ENCODE measurements at regions not wholly inside any gene's neighbourhood (a gene's known extent, or its start where the extent isn't known, plus 50 kb on each side); places are given as distances from the start of the nearest gene placed in this dataset.
"Not testable (repeated sequence)": the region's sequence is repeated elsewhere in the genome, so short reads cannot be mapped to it uniquely, and the experiment has no call there.

DNA sequence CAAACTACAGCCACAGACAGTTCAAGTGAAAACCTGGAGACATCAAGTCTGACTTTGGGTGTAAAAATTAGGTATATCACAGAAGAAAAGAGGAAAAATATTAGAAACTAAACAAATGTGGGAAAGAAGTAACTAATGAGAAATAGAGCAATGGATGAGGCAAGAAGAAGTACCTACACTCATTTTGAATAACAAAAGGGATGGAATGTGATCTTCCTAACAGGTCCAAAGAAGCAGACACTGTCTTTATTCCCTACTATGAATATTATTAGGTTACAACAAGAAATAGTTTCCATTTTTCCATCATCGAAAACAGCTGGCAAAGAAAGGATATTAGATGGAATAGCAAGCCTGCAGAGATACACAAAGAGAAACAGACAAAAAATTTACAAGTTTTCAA lies 486.3 kb upstream of the FSHR start:
- no peak overlapping the region for H3K27ac ChIP-seq
- TF ChIP-seq, protein P1, sequence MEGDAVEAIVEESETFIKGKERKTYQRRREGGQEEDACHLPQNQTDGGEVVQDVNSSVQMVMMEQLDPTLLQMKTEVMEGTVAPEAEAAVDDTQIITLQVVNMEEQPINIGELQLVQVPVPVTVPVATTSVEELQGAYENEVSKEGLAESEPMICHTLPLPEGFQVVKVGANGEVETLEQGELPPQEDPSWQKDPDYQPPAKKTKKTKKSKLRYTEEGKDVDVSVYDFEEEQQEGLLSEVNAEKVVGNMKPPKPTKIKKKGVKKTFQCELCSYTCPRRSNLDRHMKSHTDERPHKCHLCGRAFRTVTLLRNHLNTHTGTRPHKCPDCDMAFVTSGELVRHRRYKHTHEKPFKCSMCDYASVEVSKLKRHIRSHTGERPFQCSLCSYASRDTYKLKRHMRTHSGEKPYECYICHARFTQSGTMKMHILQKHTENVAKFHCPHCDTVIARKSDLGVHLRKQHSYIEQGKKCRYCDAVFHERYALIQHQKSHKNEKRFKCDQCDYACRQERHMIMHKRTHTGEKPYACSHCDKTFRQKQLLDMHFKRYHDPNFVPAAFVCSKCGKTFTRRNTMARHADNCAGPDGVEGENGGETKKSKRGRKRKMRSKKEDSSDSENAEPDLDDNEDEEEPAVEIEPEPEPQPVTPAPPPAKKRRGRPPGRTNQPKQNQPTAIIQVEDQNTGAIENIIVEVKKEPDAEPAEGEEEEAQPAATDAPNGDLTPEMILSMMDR (conservative IDR thresholded peaks at IDR 0.05), result no peak

DNA sequence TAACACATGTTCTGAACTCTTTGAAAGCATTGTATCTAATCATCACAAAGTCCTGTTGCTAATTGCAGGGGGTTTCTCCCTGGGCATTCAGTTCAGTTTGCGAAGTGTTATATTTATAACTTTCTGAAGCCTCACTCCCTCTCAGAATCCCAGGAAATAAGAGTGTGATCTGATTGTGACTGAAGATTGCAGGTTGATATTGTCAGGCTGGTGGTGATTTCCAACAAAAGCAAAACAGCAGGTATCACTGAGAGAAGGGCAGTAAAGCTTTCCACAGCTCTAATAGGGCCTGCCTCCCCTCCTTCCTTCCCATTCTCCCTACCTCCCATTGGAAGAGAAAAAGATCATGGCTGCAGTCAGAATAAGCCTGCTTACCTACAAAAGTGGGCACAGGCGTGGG lies 466.7 kb upstream of the FSHR start:
- TF ChIP-seq, protein P1 (conservative IDR thresholded peaks at IDR 0.05), result no peak

DNA sequence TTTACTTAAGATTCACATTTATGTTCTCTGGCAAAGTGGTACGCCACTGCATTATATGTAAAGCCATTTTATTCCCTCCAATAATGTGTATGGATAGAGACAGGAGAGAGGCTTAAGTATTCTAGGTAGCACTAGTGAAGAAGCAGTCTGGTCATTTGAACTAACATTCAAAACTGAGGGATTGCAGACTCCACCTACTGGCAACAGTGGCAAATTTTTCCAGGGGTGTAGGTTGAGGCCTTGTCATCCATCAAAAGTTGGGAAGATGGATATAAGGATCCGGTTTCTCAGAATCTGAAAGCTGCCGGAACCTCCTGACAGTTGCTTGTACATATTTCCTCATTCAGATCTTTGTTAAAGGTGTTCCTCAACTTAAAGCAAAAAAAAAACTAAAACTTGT lies 465.5 kb upstream of the FSHR start:
- no peak overlapping the region for H3K27ac ChIP-seq
- TF ChIP-seq, protein P1 (conservative IDR thresholded peaks at IDR 0.05), result peak; percentile 53

More for the DNA sequence above, 466.7 kb upstream of the FSHR start:
- no peak overlapping the region for H3K27ac ChIP-seq

DNA sequence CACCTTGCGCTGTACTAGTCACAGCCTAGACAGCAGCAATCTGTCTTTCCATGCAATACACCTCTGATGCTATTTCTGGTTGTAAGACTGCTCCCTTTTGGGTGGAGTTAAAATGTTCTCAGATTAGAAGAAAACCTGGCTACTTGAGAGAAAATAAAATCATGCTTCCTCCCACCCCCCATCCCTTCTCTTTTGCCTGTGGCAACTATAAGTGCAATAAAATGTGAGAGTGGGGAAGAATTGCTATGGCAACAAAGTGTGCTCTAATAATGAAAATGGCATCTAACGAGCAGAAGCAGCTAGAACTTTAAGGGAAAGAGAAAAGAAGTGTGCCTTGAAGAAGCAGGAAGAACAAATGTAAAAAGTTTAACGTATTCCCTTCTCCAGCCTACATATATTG lies 464.2 kb upstream of the FSHR start:
- TF ChIP-seq, protein P1 (conservative IDR thresholded peaks at IDR 0.05), result no peak
- no peak overlapping the region for H3K27ac ChIP-seq

DNA sequence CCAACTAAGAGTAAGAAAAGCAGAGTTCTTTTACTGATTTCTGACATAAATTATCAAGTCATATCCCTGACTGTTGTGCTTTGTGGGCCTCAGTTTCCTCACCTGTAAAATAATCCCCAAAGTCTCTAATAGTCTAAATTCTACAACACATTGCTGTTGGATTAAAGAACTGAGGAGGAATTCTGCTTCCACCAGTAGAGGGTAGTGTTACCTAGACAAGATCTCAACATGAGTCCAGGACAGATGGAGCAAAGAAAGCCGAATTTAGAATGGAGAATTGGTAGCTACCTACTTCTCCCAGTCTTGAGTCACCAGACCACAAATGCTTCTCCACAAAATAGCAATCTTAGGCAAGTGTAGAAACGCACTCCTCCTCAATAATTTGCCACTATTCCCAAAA lies 462.5 kb upstream of the FSHR start:
- no peak overlapping the region for H3K27ac ChIP-seq
- TF ChIP-seq, protein P1 (conservative IDR thresholded peaks at IDR 0.05), result peak; percentile 87

DNA sequence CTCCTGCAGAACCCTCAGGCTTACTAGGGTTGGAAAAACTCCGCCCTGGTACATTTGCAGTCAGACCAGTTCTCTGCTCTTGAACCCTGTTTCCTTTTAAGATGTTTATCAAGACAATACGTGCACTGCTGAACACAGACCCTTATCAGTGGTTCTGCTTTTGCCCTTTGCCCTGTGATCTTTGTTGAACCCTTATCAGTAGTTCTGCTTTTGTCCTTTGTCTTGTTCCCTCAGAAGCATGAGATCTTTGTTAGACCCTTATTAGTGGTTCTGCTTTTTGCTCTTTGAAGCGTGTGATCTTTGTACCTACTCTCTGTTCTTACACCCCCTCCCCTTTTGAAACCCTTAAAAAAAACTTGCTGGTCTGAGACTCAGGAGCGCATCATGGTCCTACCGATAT lies 457.5 kb upstream of the FSHR start:
- not testable (repeated sequence) for H3K27ac ChIP-seq

DNA sequence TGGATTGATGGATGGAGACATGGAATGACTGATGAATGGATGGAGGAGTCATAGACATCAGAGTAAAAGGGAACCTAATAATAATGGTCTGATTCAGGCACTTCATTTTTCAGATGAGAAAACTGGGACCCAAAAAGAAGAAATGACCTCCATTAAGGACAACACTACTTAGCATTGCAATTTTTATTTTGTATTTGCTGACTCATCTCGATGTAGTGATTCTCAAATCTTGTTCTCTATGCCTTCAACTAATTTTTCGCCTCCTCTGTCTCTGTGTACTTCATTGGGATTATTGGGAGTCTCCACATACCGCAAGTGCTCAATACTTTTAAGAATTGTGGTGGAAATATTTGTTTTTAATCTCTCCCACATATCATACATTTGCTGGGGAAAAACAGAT lies 446.2 kb upstream of the FSHR start:
- H3K27ac ChIP-seq, result no peak overlapping the region
- TF ChIP-seq, protein P1 (conservative IDR thresholded peaks at IDR 0.05), result no peak

DNA sequence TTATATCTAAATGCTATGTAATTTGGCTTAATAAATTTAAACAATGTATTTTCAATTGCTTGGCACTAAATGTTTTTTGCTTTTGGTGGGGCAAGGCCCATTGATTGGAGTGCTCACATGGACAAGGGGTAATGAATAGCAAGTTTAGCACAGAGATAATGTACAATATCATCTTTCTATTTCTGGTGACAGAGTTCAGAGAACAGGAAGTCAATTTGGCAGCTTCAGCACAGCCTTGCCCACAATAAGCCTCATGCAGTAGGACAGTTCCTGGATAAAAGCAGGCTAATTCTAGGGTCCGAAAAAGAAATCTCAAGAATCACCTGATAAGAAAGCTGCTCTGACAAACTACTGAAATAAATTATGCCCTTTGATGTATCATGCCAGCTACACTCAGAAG lies 443.9 kb upstream of the FSHR start:
- no peak overlapping the region for H3K27ac ChIP-seq
- TF ChIP-seq, protein P1 (conservative IDR thresholded peaks at IDR 0.05), result no peak
